KG1 (cell line): ENCODE measurements at regions not wholly inside any gene's neighbourhood (a gene's known extent, or its start where the extent isn't known, plus 50 kb on each side); places are given as distances from the start of the nearest gene placed in this dataset.
"Not testable (repeated sequence)": the region's sequence is repeated elsewhere in the genome, so short reads cannot be mapped to it uniquely, and the experiment has no call there.

Experiments used
- DNase-seq: peaks from one replicate; lab custom pipeline; 2025; lab: John Stamatoyannopoulos, UW

DNA sequence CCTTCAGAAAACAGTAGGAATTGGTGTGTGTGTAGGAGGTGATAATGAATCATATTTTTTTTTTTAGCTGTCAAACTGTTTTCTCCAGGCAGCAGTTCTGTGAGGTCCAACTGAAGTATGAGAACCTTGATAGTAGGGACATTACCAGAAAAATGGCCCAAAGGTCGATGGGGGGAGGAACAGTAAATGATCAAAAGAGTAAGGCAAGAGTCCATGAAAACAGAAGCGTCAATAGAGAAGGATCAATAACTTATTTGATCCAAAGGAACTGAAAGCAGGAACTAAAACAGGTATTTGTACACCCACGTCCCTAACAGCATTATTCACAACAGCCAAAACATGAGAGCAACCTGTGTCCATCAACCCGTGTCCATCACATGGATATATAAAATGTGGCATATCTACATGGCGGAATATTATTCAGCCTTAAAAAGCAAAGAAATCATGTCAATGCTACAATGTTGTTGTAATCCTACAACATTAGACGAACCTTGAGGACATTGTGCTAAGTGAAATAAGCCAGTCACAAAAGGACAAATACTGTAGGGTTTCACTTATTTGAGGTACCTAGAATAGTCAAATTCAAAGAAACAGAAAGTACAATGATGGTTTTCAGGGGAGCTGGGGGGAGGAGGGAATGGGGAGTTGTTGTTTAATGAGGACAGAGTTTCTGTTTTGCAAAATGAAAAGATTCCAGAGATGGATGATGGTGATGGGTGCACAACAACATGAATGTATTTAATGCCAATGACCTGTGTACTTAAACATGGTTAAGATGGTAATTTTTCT, 214.0 kb upstream of the KLF14 start:
- no peak for DNase-seq

DNA sequence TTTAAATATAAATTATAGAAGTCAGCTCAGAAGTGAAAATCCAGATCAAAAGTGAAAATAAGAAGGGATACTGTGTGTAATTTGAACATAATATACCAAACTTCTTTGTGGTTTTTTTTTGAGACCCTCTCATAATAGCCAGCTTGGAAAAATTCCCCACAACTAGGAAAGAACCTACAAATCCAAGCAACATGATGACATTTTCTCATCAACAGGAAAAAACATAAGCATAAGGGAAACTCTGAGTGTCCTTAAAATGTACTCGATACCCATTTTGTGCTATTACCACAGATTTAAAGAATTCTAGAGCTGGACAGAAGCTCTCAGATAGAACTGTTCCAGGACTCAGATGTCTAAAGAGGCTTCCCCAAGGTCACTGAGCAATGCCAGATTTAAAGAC, 214.8 kb upstream of the KLF14 start:
- DNase-seq, result no peak

DNA sequence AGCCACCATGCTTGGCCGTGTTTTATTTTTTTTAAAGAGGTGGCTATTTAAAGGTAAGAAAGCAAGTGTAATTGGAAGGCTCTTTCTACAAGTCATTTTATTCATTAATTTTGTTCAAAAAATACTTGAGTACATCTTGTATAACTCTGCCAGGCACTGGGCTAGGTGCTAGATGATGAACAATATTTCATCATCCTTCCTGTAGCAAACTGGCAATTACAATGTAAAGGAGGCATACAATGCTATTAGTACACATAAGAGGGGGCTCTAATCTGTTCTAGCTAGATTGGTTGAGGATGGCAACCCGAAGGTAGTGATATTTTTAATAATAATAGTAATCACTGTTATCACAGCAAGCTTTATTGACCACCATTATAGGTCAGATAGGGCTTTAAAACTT, 215.5 kb upstream of the KLF14 start:
- no peak for DNase-seq

DNA sequence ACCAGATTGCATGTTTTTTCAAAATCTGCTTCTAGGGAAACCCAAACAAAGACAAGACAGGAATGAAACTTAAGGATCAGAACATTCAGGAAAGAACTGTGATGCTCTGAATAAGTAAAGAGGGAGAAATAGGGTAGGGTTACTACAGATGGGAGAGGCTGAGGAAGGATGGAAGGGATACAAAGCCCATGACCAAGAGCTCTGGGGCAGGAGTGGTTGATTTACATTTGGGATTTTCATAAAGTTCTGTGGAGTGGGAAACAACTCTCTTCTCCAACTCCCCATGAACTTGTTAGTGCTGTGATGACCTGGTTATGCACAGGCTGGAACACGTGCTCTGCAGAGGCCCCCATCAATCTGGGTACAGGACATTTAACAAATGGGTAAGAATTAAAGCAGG, 216.0 kb upstream of the KLF14 start:
- DNase-seq, result no peak

DNA sequence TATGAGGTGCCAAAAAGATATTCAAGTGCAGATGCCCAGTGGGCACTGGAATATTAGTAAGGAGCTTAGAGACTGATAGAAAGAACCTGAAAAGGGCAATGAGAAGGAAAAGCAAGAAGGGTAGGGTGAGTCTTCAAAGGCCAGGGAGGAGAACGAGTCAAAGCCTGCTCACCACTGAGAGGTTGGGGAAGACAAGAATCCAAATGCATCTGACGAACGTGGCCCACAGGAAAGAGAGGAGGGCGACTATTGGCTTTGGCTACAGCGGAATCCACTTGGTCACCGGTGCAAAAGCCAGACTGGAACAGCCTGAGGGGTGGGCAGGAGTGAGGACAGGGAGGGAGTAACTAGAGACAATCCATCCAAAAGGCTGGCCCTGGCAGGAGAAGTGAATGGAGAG, 216.7 kb upstream of the KLF14 start:
- no peak for DNase-seq

DNA sequence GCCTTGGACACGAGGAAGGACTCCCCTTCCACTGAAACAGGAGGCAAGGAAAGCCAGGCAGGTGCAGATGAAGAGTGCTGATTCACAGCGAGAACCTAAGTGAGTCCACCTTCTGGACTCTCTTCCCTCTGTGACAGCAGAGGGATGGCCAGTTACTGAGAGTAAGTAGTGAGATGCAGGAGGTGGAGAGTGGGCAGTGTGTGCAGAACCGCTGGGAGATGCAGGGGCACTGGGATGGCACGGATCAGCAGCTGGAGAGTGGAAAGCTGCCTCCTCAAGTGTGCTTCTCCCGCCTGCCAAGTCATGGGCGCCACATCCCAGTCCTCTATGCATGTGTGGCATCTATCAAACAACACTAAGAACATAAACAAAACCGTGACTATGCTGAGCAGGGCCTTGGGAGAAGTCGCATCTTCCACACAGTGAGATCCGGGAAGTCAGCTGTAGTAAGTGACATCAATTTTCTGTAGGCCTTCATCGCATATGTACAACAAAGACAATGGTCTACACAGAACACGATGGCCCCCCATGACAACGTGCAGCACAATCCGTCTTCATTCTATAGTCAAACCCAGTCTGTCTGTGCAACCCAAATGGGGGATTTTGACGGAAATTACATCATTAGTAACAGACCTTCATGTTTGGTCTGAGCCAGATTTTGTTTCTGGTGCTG, 217.4 kb upstream of the KLF14 start:
- DNase-seq, result no peak

DNA sequence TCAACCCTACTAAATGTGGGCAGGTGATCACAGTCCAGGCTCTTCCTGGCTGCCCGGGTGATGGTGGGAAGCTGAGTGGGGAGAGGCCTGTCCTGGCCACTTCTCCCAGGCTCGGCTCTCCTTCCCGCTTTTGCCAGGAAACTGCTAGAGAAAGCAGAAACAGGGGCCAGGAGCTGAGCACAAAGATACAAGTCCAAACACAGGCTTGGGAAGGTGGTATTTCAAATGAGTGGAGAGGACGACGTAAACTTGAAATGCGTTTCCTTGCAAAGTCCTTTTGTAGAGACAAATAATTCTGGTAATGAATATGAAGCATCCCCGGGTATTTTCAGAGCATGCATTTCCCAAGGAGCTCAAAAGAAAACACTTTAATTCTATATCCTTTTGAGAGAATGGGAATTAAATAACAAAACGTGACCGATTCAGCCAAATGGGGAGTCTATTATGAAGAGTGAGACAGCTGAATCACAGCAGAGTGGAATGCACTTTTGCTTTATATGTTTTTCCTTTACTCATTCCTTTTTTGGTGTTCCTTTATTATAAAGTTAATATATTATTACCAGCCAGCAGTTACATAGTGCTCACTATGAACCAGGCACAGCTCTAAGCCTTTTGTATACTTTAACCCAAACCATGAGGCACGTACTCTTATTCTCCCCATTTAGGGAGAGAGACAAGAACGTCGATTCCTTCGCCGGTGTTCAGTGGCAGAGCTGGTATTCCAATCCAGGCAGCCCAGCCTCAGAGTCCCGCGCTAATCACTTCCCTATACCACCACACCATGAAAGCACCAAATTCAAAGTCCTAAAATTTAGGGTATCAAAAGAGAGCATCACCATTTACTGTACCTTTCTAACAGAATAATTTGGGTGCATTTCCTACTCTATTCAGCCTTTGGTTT, 218.2 kb upstream of the KLF14 start:
- no peak for DNase-seq

DNA sequence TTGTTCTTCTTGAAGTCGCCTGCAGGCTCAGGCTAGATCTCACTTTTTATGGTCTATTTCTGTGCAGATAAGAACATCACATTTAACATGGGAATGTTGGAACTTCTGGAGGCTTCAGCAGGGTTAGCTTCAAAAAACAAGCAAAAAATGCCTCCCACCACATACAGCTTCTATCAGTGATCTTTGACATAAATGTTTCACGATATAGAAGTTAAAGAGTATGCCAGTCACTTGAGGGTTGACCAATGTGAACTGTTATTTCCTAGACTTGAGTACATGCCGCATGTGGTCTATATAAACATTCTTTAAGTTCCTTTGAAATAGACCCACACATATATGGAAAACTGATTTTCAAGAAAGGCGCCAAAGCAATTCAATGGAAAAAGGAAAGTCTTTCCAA, 219.2 kb upstream of the KLF14 start:
- no peak for DNase-seq

DNA sequence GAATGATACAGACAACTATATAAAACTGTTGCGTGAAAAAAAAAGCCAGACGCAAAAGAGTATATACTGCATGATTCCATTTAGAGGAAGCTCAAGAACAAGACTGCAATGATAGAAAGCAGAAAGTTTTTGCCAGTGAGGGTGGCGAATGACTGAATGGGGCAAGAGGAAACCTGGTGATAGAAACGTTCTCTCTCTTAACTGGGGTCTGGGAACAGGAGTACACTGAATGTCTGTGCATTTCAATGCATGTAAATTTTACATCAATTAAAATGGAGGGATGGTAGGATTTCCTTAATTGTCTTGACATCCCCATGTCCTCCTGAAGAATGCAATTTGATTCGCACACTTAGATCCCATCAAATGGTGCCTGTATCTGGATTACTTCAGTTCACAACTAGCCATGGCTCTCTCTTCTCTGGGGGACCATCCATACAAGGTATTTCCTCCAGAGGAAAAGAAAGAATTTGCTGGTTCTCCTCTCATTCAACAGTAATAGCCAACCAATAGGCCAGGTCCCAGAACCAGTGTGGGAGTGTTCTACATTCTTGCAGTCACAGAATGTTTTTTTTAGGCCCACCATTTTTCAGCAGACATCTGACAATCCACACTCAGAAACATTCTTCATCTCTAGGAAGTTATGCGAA, 221.0 kb upstream of the KLF14 start:
- DNase-seq, result no peak

DNA sequence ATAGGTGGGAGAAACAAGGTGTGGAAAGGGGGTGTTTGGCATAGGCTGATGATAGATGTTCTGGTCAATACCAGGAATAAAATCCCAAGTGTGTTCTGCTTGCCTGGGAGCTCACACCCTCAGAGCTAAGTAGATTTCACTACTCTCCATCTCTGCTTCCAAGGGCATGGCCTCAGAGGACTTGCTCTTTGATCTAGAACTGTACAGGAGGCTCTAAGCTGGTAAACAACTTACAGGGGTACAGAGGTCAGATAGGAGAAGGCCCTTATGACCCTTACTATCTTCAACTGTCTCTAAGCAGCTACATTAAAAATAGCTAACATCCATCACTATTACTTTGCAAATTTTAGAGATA, 221.5 kb upstream of the KLF14 start:
- no peak for DNase-seq

DNA sequence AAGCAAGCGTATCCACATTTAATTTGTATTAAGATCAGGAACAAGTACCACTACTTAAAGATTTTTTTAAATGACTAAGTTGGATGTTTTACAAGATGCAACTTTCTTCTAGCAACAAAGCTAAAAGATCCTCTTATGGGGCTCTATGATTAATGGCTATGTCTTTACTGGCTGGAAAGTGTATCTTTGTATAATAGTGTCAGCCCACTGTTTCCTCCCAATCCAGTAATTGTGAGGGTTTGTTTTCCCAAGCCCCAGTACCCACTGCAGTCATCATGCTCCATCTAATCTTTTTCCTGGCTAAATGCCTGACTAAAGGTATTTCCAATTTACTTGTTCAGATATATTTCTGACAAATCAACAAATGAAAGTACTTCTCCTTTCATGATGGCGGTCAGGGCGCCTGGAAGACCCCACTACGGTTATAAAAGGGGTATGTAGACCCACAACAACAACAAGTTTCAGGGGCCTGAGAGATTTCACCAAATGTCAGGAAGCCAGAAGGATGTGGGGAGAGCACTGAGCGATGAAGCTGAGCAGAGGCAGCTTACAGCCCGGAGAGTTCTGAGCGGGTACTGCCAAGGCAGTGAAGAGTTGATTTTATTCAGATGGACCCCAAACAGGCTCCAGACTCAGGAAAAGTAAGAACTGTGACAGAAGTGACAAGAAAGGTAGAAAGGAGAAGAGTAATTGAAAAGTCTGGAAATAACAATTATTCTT, 222.6 kb upstream of the KLF14 start:
- no peak for DNase-seq

DNA sequence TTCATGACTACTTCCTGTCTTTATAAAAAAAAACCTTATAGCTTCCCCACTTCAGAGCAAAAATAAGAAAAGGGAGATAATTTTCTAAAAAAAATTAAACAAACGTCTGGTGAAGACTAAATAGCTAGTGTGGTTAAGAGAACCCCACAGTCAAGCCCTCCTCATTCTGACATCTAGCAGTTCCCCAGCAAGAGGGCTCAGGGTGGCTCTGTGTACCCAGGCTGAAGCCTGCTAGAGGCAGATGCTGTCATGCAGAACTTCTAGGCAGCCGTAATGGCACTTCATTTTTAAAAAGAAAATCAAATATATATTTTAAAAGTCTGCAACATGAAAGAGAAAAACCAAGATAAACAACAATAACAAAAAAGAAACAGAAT, 223.1 kb upstream of the KLF14 start:
- no peak for DNase-seq

DNA sequence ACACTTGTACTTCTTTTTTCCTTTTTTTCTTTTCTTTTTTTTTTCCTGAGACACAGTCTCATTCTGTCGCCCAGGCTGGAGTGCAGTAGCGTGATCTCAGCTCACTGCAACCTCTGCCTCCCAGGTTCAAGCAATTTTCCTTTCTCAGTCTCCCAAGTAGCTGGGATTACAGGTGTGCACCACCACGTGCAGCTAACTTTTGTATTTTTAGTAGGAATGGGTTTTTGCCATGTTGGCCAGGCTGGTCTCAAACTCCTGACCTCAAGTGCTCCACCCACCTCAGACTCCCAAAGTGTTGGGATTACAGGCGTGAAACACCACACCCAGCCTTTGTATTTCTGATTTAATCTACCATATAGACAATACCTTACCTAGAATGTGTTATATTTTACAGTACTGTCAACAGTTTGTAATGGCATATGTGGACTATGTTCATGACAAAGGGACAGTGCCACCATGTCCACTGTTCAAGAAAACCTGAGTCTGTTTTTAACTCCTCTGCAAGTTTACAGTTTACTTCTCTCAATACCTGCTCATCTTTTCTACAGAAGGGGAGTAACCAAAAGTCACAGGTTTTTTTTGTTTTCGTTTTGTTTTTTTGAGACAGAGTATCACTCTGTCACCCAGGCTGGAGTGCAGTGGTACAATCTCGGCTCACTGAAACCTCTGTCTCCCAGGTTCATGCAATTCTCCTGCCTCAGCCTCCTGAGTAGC, 223.9 kb upstream of the KLF14 start:
- not testable (repeated sequence) for DNase-seq

DNA sequence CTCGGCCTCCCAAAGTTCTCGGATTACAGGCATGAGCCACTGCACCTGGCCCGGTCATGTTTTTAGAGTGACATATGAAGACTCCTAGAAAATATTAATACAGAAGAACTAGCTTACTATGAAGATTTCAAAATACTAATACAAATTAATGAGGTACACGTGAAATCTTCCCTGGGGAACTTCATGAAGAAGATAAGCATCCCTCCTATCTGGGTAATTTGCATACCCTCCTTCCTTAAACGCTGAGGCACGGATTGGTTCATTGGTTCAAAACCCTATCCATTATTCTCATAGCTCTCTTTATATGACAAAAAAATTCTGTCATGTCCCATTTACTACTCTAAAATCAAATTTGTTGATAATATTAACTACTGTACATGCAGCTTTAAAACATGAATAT, 224.8 kb upstream of the KLF14 start:
- no peak for DNase-seq

DNA sequence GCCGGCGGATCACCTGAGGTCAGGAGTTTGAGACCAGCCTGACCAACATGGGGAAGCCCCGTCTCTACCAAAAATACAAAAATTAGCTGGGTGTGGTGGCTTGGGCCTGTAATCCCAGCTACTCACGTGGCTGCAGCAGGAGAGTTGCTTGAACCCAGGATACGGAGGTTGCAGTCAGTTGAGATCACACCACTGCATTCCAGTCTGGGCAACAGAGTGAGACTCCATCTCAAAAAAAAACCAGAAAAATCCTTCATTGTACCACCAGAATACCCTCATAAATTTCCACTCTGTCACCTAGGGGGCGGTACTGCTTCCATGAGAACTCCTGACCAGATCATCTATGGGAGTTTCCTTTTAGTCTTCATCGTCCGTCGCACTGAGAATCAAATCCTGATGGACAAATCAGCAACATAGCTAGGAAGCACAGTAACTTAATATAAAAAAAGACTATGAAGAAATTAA, 225.8 kb upstream of the KLF14 start:
- DNase-seq, result no peak

DNA sequence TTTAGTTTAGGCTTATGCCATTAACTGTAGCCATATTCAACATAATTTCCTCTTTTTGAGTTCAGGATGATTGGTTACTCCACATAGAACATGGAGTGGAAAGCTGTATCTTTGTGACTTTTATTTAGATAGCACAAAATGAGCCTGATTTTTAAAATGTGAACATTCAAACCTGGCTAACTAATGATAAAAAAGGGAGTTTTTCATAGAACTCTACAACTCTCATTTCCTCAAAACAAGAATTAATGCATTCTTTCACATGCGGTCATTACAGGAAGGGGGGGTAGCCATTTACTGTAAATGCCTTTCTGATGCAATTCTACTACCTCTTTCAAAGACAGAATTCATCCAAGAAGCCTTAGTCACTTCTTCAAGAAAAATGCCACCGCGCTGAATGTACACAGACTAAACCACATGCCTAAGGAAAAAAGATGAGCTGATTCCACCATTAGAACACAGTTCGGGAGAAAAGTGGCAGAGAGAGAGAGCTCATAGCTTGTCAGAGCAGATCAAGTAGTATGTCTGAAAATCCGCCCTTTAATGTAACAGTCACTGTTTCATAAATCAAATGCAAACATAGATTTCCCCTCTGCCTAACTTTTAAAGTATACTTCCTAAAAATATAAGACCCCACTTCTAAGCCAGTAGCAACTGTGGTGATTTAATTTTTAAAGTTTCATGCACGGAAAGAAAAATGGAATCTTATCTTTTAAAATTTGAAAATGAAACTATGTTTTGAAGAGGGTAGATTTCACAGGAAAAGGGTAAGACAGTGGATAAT, 226.4 kb upstream of the KLF14 start:
- peak; percentile 10 for DNase-seq

DNA sequence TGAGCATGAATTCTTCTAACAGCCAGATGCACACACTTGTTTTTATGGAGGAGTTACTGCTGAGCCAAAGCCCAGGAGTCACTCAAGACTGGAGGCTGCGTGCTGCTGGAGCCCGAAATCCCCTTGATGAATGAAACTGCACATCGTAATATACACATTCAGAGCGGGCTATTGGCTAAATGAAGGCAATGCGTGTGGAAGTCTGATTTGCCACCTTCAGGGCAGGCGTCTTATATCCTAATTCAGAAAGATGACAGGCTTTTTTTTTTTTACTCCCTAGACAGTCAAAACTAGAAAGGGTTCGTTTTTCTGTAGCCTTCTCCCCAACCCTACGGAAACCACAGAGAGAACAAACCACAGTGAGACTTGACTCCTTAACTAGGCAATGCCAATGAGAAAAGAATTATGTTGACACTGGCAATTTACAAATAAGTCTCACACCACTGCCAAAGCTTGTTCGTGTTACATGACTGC, 227.2 kb upstream of the KLF14 start:
- DNase-seq, result peak; percentile 20

DNA sequence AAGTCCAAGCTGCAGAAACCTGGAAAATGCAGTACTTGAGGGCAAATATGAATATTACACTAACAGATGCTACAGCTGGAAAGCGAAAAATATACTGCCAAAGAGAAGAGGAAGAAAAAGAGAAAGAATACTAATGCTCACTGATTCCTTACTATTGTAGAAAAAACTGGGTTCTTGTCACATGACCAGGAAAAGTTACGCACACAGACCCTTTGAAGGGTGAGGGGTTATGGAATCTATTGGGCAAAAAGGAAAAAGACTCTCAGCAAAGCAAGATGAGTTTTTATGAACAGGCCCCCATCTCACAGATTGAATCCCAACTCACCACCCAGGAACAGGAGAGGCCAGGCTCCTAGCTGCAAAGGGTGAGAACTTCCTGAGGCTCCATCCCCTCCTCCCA, 228.1 kb upstream of the KLF14 start:
- DNase-seq, result no peak

DNA sequence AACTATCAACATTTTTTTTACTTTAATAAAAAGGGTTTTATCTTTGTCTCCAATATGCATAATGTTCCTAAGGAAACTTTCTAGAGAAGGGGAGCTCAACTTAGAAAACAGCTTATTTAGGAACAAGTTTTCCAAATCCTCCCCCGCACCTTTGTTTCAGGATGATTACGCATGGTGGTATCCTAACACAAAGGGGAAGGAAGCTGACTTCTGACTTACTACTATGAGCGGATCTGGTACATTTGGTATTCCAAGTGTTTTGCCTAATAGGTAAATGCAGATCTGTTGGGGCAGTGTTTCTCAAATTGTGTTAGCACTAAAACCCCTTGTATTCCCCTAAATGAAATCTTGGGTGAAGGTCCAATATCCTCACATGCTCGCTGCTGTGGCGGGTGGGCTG, 229.3 kb upstream of the KLF14 start:
- DNase-seq, result no peak

DNA sequence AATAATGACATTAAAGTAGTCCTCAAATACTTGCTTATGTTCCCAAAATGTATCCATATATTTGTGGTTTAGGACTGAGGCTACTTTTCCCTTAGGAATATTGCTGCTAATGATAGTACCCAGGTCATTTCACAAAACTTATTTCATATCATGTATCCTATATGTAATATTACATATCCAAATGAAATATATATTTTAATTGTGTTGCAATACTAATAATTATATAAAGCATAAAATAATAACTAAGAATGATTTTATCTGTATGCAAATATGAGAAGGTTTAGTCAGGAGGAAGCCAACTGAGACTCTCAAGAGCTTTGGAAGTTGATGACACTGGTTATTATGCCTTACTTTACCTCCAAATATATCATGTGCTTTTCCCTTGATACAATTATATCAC, 231.5 kb upstream of the KLF14 start:
- DNase-seq, result no peak
